CD4-positive, alpha-beta memory T cell (primary cell): ENCODE measurements at regions not wholly inside any gene's neighbourhood (a gene's known extent, or its start where the extent isn't known, plus 50 kb on each side); places are given as distances from the start of the nearest gene placed in this dataset.

Experiments
- CTCF ChIA-PET: fragments of 350-600 bp; sonication (Branson Sonifier 250); formaldehyde crosslinking; loops from one replicate; lab custom pipeline; 2021; ENCODE audit warnings: inconsistent platforms; ENCODE audit not compliant: partially characterized antibody; lab: Charles Lee
- POLR2A ChIA-PET: fragments of 350-600 bp; sonication (Branson Sonifier 250); formaldehyde crosslinking; loops from one replicate; lab custom pipeline; 2021; ENCODE audit not compliant: partially characterized antibody; lab: Charles Lee
- DNase-seq, 5 donors: peaks; one replicate each; pipeline versions ENCODE4 v3.0.0 to v3.0.0-alpha.2; 2020 to 2022; ENCODE audit warnings: mixed read lengths in 1 of 5
- H3K27ac ChIP-seq: one replicate; pipeline ENCODE4 v1.7.0; 2013; ENCODE audit warnings: low read depth, low read length
- H3K27me3 ChIP-seq: 2 replicates; pipeline ENCODE4 v1.7.0; 2013; ENCODE audit warnings: mild to moderate bottlenecking, low read length, moderate library complexity; ENCODE audit not compliant: insufficient read depth
- H3K36me3 ChIP-seq: 2 replicates; pipeline ENCODE4 v1.7.0; 2013; ENCODE audit warnings: mild to moderate bottlenecking, low read length, moderate library complexity; ENCODE audit not compliant: insufficient read depth
- H3K4me1 ChIP-seq: 2 replicates; pipeline ENCODE4 v1.7.0; 2013; ENCODE audit warnings: mild to moderate bottlenecking, low read length, moderate library complexity; ENCODE audit not compliant: insufficient read depth
- H3K4me3 ChIP-seq, 2 donors: one replicate each; pipeline ENCODE4 v1.7.0; 2013; ENCODE audit warnings: low read length in 2 of 2, mild to moderate bottlenecking in 1 of 2
- H3K9me3 ChIP-seq, 2 donors: one replicate each; pipeline ENCODE4 v1.7.0; 2013; ENCODE audit warnings: low read length in 2 of 2, control low read depth in 1 of 2; ENCODE audit not compliant: control insufficient read depth in 1 of 2
- H3K27ac Mint-ChIP-seq, 7 donors: one replicate each; pipeline ENCODE4 v1.8.0; 2020 to 2021; ENCODE audit warnings: mixed read lengths in 7 of 7, mild to moderate bottlenecking in 6 of 7, inconsistent platforms in 3 of 7, moderate library complexity in 3 of 7
- H3K27me3 Mint-ChIP-seq, 2 donors: one replicate each; pipeline ENCODE4 v1.8.0; 2020 to 2021; ENCODE audit warnings: mixed read lengths in 2 of 2
- H3K36me3 Mint-ChIP-seq, 2 donors: one replicate each; pipeline ENCODE4 v1.8.0; 2020 to 2021; ENCODE audit warnings: mixed read lengths in 2 of 2, inconsistent platforms in 1 of 2, mild to moderate bottlenecking in 1 of 2
- H3K4me1 Mint-ChIP-seq, 4 donors: one replicate each; pipeline ENCODE4 v1.8.0; 2020 to 2021; ENCODE audit warnings: mixed read lengths in 4 of 4, mild to moderate bottlenecking in 1 of 4
- H3K4me3 Mint-ChIP-seq, 8 donors: one replicate each; pipeline ENCODE4 v1.8.0; 2020 to 2021; ENCODE audit warnings: mixed read lengths in 8 of 8, mild to moderate bottlenecking in 7 of 8, moderate library complexity in 6 of 8, inconsistent platforms in 3 of 8
- H3K9me3 Mint-ChIP-seq, 8 donors: one replicate each; pipeline ENCODE4 v1.8.0; 2020 to 2021; ENCODE audit warnings: mixed read lengths in 8 of 8, mild to moderate bottlenecking in 5 of 8, inconsistent platforms in 3 of 8, moderate library complexity in 1 of 8
- intact Hi-C: fragments of 100-400 bp; cut with micrococcal nuclease; formaldehyde crosslinking; loops from one replicate; pipeline ENCODE4 v1.15.1; 2023

- Mint-ChIP-seq H3K4me1 (no peaks in the 10 kb centered on the region), H3K4me3 (no peak overlapping the region), H3K9me3 (peaks cover 0 to 17% (median 8%) of the 10 kb centered on the region in 8 donors), H3K27me3 (peaks cover 2 to 4% of the 10 kb centered on the region in 2 donors), H3K36me3 (no peaks in the 10 kb centered on the region), H3K27ac (no peak overlapping the region)
- Histone ChIP-seq H3K27ac (no peak overlapping the region), H3K9me3 (no peaks in the 10 kb centered on the region), H3K36me3 (no peaks in the 10 kb centered on the region), H3K4me1 (no peaks in the 10 kb centered on the region), H3K4me3 (no peak overlapping the region), H3K27me3 (no peaks in the 10 kb centered on the region)
- intact Hi-C loops, result no loop called here
- CTCF ChIA-PET, result no interaction called here
- POLR2A ChIA-PET, result no interaction called here
- no peak for DNase-seq
Observed at GRCh38 chr5:115713408-115713807, 87.6 kb upstream of the TMED7 start.

GRCh38 chr5:115709585-115709984 lies 83.7 kb upstream of the TMED7 start:
- Mint-ChIP-seq H3K4me3 (no peak overlapping the region), H3K4me1 (no peaks in the 10 kb centered on the region), H3K27me3 (peaks cover 1 to 2% of the 10 kb centered on the region in 2 donors), H3K9me3 (peaks cover 0 to 17% (median 8%) of the 10 kb centered on the region in 8 donors), H3K36me3 (no peaks in the 10 kb centered on the region), H3K27ac (no peak overlapping the region)
- intact Hi-C loops, result no loop called here
- Histone ChIP-seq H3K9me3 (no peaks in the 10 kb centered on the region), H3K36me3 (no peaks in the 10 kb centered on the region), H3K27me3 (no peaks in the 10 kb centered on the region), H3K4me1 (no peaks in the 10 kb centered on the region), H3K4me3 (no peak overlapping the region), H3K27ac (no peak overlapping the region)
- no peak for DNase-seq
- POLR2A ChIA-PET, result no interaction called here
- CTCF ChIA-PET, result no interaction called here

GRCh38 chr5:115708819-115709477 lies 83.1 kb upstream of the TMED7 start:
- peaks cover 0 to 17% (median 8%) of the 10 kb centered on the region in 8 donors for H3K9me3 Mint-ChIP-seq
- no peaks in the 10 kb centered on the region for H3K36me3 Mint-ChIP-seq
- DNase-seq, result no peak
- no peak overlapping the region for H3K27ac Mint-ChIP-seq
- ChIA-PET POLR2A (no interaction called here), CTCF (no interaction called here)
- Histone ChIP-seq H3K9me3 (no peaks in the 10 kb centered on the region), H3K4me3 (no peak overlapping the region), H3K36me3 (no peaks in the 10 kb centered on the region), H3K27me3 (no peaks in the 10 kb centered on the region), H3K27ac (no peak overlapping the region), H3K4me1 (no peaks in the 10 kb centered on the region)
- intact Hi-C loops, result no loop called here
- H3K4me1 Mint-ChIP-seq, result no peaks in the 10 kb centered on the region
- no peak overlapping the region for H3K4me3 Mint-ChIP-seq
- H3K27me3 Mint-ChIP-seq, result peaks cover 1 to 2% of the 10 kb centered on the region in 2 donors

GRCh38 chr5:115703514-115703913 lies 77.7 kb upstream of the TMED7 start:
- CTCF ChIA-PET, result no interaction called here
- intact Hi-C loops, result no loop called here
- POLR2A ChIA-PET, result no interaction called here

GRCh38 chr5:115702025-115702424 lies 76.2 kb upstream of the TMED7 start:
- no peak overlapping the region for H3K4me3 Mint-ChIP-seq
- no peak overlapping the region for H3K27ac ChIP-seq
- no peaks in the 10 kb centered on the region for H3K4me1 Mint-ChIP-seq
- peaks cover 6 to 10% of the 10 kb centered on the region in 2 donors for H3K27me3 Mint-ChIP-seq
- H3K36me3 ChIP-seq, result no peaks in the 10 kb centered on the region
- no peaks in the 10 kb centered on the region for H3K36me3 Mint-ChIP-seq
- intact Hi-C loops, result no loop called here
- no peaks in the 10 kb centered on the region for H3K27me3 ChIP-seq
- H3K4me3 ChIP-seq, result no peak overlapping the region
- ChIA-PET CTCF (no interaction called here), POLR2A (no interaction called here)
- no peaks in the 10 kb centered on the region for H3K9me3 Mint-ChIP-seq
- no peak for DNase-seq
- H3K4me1 ChIP-seq, result no peaks in the 10 kb centered on the region
- H3K27ac Mint-ChIP-seq, result no peak overlapping the region
- H3K9me3 ChIP-seq, result no peaks in the 10 kb centered on the region

More at GRCh38 chr5:115703514-115703913, 77.7 kb upstream of the TMED7 start:
- Histone ChIP-seq H3K27ac (no peak overlapping the region), H3K4me1 (no peaks in the 10 kb centered on the region), H3K36me3 (no peaks in the 10 kb centered on the region), H3K9me3 (no peaks in the 10 kb centered on the region), H3K4me3 (no peak overlapping the region), H3K27me3 (no peaks in the 10 kb centered on the region)
- H3K27ac Mint-ChIP-seq, result no peak overlapping the region
- no peak for DNase-seq
- no peaks in the 10 kb centered on the region for H3K36me3 Mint-ChIP-seq
- H3K9me3 Mint-ChIP-seq, result no peaks in the 10 kb centered on the region
- peaks cover 6 to 9% of the 10 kb centered on the region in 2 donors for H3K27me3 Mint-ChIP-seq
- H3K4me1 Mint-ChIP-seq, result no peaks in the 10 kb centered on the region
- H3K4me3 Mint-ChIP-seq, result no peak overlapping the region

- intact Hi-C loops, result no loop called here
Observed at GRCh38 chr5:115699967-115700366, 74.1 kb upstream of the TMED7 start.

GRCh38 chr5:115696141-115696650 lies 70.4 kb upstream of the TMED7 start:
- CTCF ChIA-PET, result no interaction called here
- Histone ChIP-seq H3K9me3 (no peaks in the 10 kb centered on the region), H3K36me3 (no peaks in the 10 kb centered on the region), H3K27ac (no peak overlapping the region), H3K4me3 (no peak overlapping the region), H3K27me3 (no peaks in the 10 kb centered on the region), H3K4me1 (no peaks in the 10 kb centered on the region)
- peaks cover 9 to 15% of the 10 kb centered on the region in 2 donors for H3K27me3 Mint-ChIP-seq
- DNase-seq, result no peak
- intact Hi-C loops, result no loop called here
- H3K9me3 Mint-ChIP-seq, result no peaks in the 10 kb centered on the region
- no peak overlapping the region for H3K27ac Mint-ChIP-seq
- H3K36me3 Mint-ChIP-seq, result no peaks in the 10 kb centered on the region
- POLR2A ChIA-PET, result no interaction called here
- no peak overlapping the region for H3K4me3 Mint-ChIP-seq
- no peaks in the 10 kb centered on the region for H3K4me1 Mint-ChIP-seq

More at GRCh38 chr5:115699967-115700366, 74.1 kb upstream of the TMED7 start:
- no peaks in the 10 kb centered on the region for H3K9me3 Mint-ChIP-seq
- ChIA-PET CTCF (no interaction called here), POLR2A (no interaction called here)
- Histone ChIP-seq H3K4me3 (no peak overlapping the region), H3K27me3 (no peaks in the 10 kb centered on the region), H3K9me3 (no peaks in the 10 kb centered on the region), H3K27ac (no peak overlapping the region), H3K4me1 (no peaks in the 10 kb centered on the region), H3K36me3 (no peaks in the 10 kb centered on the region)
- H3K27me3 Mint-ChIP-seq, result peaks cover 5 to 10% of the 10 kb centered on the region in 2 donors
- H3K4me3 Mint-ChIP-seq, result no peak overlapping the region
- no peak for DNase-seq
- no peaks in the 10 kb centered on the region for H3K36me3 Mint-ChIP-seq
- no peak overlapping the region for H3K27ac Mint-ChIP-seq
- no peaks in the 10 kb centered on the region for H3K4me1 Mint-ChIP-seq
